H1 (cell line): ENCODE measurements at regions not wholly inside any gene's neighbourhood (a gene's known extent, or its start where the extent isn't known, plus 50 kb on each side); places are given as distances from the start of the nearest gene placed in this dataset.

Experiments used
- CTCF ChIA-PET: fragments of 300-600 bp; sonication (Branson Sonifier 250); formaldehyde crosslinking; loops from one replicate; lab custom pipeline; 2021; ENCODE audit not compliant: partially characterized antibody; lab: Charles Lee
- POLR2A ChIA-PET: fragments of 300-600 bp; sonication (Branson Sonifier 250); formaldehyde crosslinking; loops from one replicate; lab custom pipeline; 2021; ENCODE audit warnings: inconsistent platforms; ENCODE audit not compliant: partially characterized antibody; lab: Charles Lee
- DNase-seq, 2 experiments: peaks; one replicate each; pipeline versions ENCODE4 v3.0.0 to v3.0.0-alpha.2; 2010 to 2022; ENCODE audit warnings: low spot score in 2 of 2, low read depth in 1 of 2, mixed read lengths in 1 of 2
- FAIRE-seq: peaks from 2 replicates; lab custom pipeline; 2011; peaks lifted over from hg19 to GRCh38; lab: Jason Lieb, UNC
- H2AFZ ChIP-seq: 2 replicates; pipeline ENCODE4 v1.8.1; 2012; ENCODE audit warnings: low read length, inconsistent platforms
- H2AK5ac ChIP-seq: 2 replicates; pipeline ENCODE4 v1.6.1; 2013; ENCODE audit warnings: low read depth, low read length
- H2BK120ac ChIP-seq: replicated peaks from 2 replicates; pipeline ENCODE3; 2013; ENCODE audit warnings: low read depth, low read length, inconsistent platforms
- H2BK12ac ChIP-seq: 2 replicates; pipeline ENCODE4 v1.6.1; 2013; ENCODE audit warnings: low read depth, low read length
- H2BK15ac ChIP-seq: 2 replicates; pipeline ENCODE4 v1.6.1; 2013; ENCODE audit warnings: low read length
- H2BK20ac ChIP-seq: 2 replicates; pipeline ENCODE4 v1.6.1; 2013; ENCODE audit warnings: low read length
- H2BK5ac ChIP-seq: 2 replicates; pipeline ENCODE4 v1.6.1; 2013; ENCODE audit warnings: low read depth, low read length
- H3K14ac ChIP-seq: 2 replicates; pipeline ENCODE4 v1.6.1; 2013; ENCODE audit warnings: inconsistent platforms; ENCODE audit not compliant: insufficient read length
- H3K18ac ChIP-seq: 2 replicates; pipeline ENCODE4 v1.6.1; 2013; ENCODE audit warnings: low read length; ENCODE audit errors: extremely low read depth
- H3K23ac ChIP-seq: 2 replicates; pipeline ENCODE4 v1.6.1; 2013; ENCODE audit warnings: inconsistent platforms; ENCODE audit not compliant: insufficient read length
- H3K23me2 ChIP-seq: 2 replicates; pipeline ENCODE4 v1.6.1; 2013; ENCODE audit warnings: low read depth, low read length
- H3K27ac ChIP-seq: 2 replicates; pipeline ENCODE4 v1.6.1; 2011; ENCODE audit warnings: low read depth, low read length, inconsistent platforms
- H3K27me3 ChIP-seq, 4 experiments: replicated peaks in 1 of 4; 1 replicate in 1 of 4; 2 replicates in 3 of 4; pipeline versions ENCODE4 v1.6.1 to v1.8.1; 2011 to 2013; ENCODE audit warnings: low read length in 3 of 4, mild to moderate bottlenecking in 3 of 4, inconsistent platforms in 2 of 4, mixed read lengths in 2 of 4, moderate library complexity in 1 of 4; ENCODE audit not compliant: control insufficient read depth in 3 of 4, insufficient read depth in 3 of 4; ENCODE audit errors: extremely low read depth in 1 of 4
- H3K36me3 ChIP-seq, 4 experiments: 2 replicates each; pipeline versions ENCODE4 v1.6.1 to v1.8.1; 2011 to 2013; ENCODE audit warnings: mild to moderate bottlenecking in 4 of 4, low read length in 3 of 4, moderate library complexity in 2 of 4, control low read depth in 1 of 4, inconsistent platforms in 1 of 4; ENCODE audit not compliant: insufficient read depth in 4 of 4, control insufficient read depth in 2 of 4
- H3K4ac ChIP-seq: replicated peaks from 2 replicates; pipeline ENCODE3; 2013; ENCODE audit warnings: low read length, low read depth, mixed read lengths, inconsistent platforms; ENCODE audit not compliant: insufficient read length
- H3K4me1 ChIP-seq, 4 experiments: replicated peaks in 1 of 4; 1 replicate in 1 of 4; 2 replicates in 3 of 4; pipeline versions ENCODE4 v1.6.1 to v1.8.1; 2011 to 2013; ENCODE audit warnings: low read length in 3 of 4, inconsistent platforms in 2 of 4, mixed read lengths in 1 of 4; ENCODE audit not compliant: insufficient read depth in 4 of 4, control insufficient read depth in 3 of 4
- H3K4me2 ChIP-seq, 2 experiments: 2 replicates each; pipeline versions ENCODE4 v1.6.1 to v1.8.1; 2011 to 2013; ENCODE audit warnings: low read depth in 2 of 2, low read length in 2 of 2, control low read depth in 1 of 2, inconsistent platforms in 1 of 2, mild to moderate bottlenecking in 1 of 2; ENCODE audit not compliant: insufficient read depth in 1 of 2
- H3K4me3 ChIP-seq, 4 experiments: fragments of 200-600, 300-600 bp in 1 of 4; sonication (generic), shearing (Covaris generic), sonication (Bioruptor Twin) in 1 of 4; 2 replicates each; pipeline versions ENCODE4 v1.5.1 to v1.8.1; 2011 to 2016; ENCODE audit warnings: low read length in 4 of 4, low read depth in 3 of 4, control low read depth in 2 of 4, inconsistent platforms in 2 of 4, mild to moderate bottlenecking in 2 of 4, mixed read lengths in 1 of 4, moderate library complexity in 1 of 4; ENCODE audit not compliant: insufficient read depth in 2 of 4; ENCODE audit errors: extremely low read depth in 1 of 4
- H3K56ac ChIP-seq: replicated peaks from 2 replicates; pipeline ENCODE3; 2013; ENCODE audit warnings: low read depth, mild to moderate bottlenecking, mixed read lengths, low read length, inconsistent platforms; ENCODE audit not compliant: insufficient read length
- H3K79me1 ChIP-seq: 2 replicates; pipeline ENCODE4 v1.6.1; 2013; ENCODE audit warnings: low read depth, low read length, control low read depth
- H3K79me2 ChIP-seq, 2 experiments: 2 replicates each; pipeline versions ENCODE4 v1.6.1 to v1.8.1; 2012 to 2013; ENCODE audit warnings: low read length in 2 of 2, mild to moderate bottlenecking in 2 of 2, inconsistent platforms in 1 of 2; ENCODE audit not compliant: insufficient read depth in 2 of 2, control insufficient read depth in 1 of 2
- H3K9ac ChIP-seq, 4 experiments: replicated peaks in 1 of 4; 1 replicate in 1 of 4; 2 replicates in 3 of 4; pipeline versions ENCODE4 v1.6.1 to v1.8.1; 2011 to 2013; ENCODE audit warnings: low read depth in 3 of 4, low read length in 3 of 4, control low read depth in 2 of 4, mild to moderate bottlenecking in 2 of 4, moderate library complexity in 2 of 4, inconsistent platforms in 1 of 4; ENCODE audit errors: extremely low read depth in 1 of 4
- H3K9me3 ChIP-seq, 2 experiments: 2 replicates each; pipeline versions ENCODE4 v1.6.1 to v1.8.1; 2012 to 2013; ENCODE audit warnings: mild to moderate bottlenecking in 2 of 2, moderate library complexity in 2 of 2, control low read depth in 1 of 2, inconsistent platforms in 1 of 2, low read depth in 1 of 2, low read length in 1 of 2, mixed read lengths in 1 of 2; ENCODE audit not compliant: insufficient read depth in 2 of 2
- H4K20me1 ChIP-seq, 2 experiments: replicated peaks in 1 of 2; 2 replicates each; pipeline versions ENCODE3 to v1.8.1; 2011 to 2013; ENCODE audit warnings: inconsistent platforms in 2 of 2, low read length in 2 of 2, mild to moderate bottlenecking in 1 of 2; ENCODE audit not compliant: insufficient read depth in 2 of 2, control insufficient read depth in 1 of 2
- H4K5ac ChIP-seq: 2 replicates; pipeline ENCODE4 v1.6.1; 2013; ENCODE audit warnings: low read length, low read depth, mixed read lengths, inconsistent platforms; ENCODE audit not compliant: insufficient read length
- H4K8ac ChIP-seq: 2 replicates; pipeline ENCODE4 v1.8.0; 2013; ENCODE audit warnings: mild to moderate bottlenecking, moderate library complexity, low read length, inconsistent platforms; ENCODE audit not compliant: insufficient read depth; ENCODE audit errors: extremely low read depth
- H4K91ac ChIP-seq: replicated peaks from 2 replicates; pipeline ENCODE3; 2013; ENCODE audit warnings: low read length, mixed read lengths, inconsistent platforms; ENCODE audit not compliant: insufficient read length
- ASH2L ChIP-seq: fragments of 200-600, 300-600 bp; sonication (generic); IDR thresholded peaks from one replicate; pipeline ENCODE4 v1.7.1; 2017; ENCODE audit warnings: low read length
- CREB1 ChIP-seq: IDR thresholded peaks from 2 replicates; pipeline ENCODE4 v1.6.1; 2012; ENCODE audit warnings: inconsistent platforms
- GABPA ChIP-seq: IDR thresholded peaks from 2 replicates; pipeline ENCODE4 v1.6.1; 2011; ENCODE audit warnings: mild to moderate bottlenecking, low read length, moderate library complexity, borderline replicate concordance; ENCODE audit not compliant: insufficient read depth
- GTF2F1 ChIP-seq: IDR thresholded peaks from 2 replicates; pipeline ENCODE4 v1.6.1; 2012; ENCODE audit warnings: low read depth, low read length, improper control_type of control experiment, borderline replicate concordance
- KDM4A ChIP-seq: IDR thresholded peaks from one replicate; pipeline ENCODE4 v1.7.1; 2012; ENCODE audit warnings: low read depth, mild to moderate bottlenecking, moderate library complexity, low read length, inconsistent platforms; ENCODE audit not compliant: severe bottlenecking
- RNF2 ChIP-seq: fragments of 200-900, 300-1000 bp; sonication (generic); IDR thresholded peaks from 2 replicates; pipeline ENCODE4 v1.7.1; 2016; ENCODE audit warnings: borderline replicate concordance, low read depth, mild to moderate bottlenecking, antibody characterized with exemption, low read length; ENCODE audit not compliant: poor library complexity, severe bottlenecking; ENCODE audit errors: missing control alignments
- TEAD4 ChIP-seq: IDR thresholded peaks from 2 replicates; pipeline ENCODE4 v1.6.1; 2012; ENCODE audit warnings: low read depth, low read length, inconsistent platforms, mixed read lengths
- WGBS, 2 experiments: shearing (Covaris generic) in 1 of 2; methylation state at CpG; one replicate each; pipeline versions ENCODE4 v1.1.6 to v1.1.7; 2013 to 2015; ENCODE audit warnings: low lambda C conversion rate in 2 of 2, mixed read lengths in 2 of 2, inconsistent platforms in 1 of 2, low coverage in 1 of 2, missing lambda C conversion rate in 1 of 2; ENCODE audit not compliant: insufficient replicate concordance in 2 of 2, insufficient coverage in 1 of 2, insufficient read length in 1 of 2; ENCODE audit errors: extremely low coverage in 1 of 2, missing lambda C conversion rate in 1 of 2; 5-methylcytosine and 5-hydroxymethylcytosine counted together

DNA sequence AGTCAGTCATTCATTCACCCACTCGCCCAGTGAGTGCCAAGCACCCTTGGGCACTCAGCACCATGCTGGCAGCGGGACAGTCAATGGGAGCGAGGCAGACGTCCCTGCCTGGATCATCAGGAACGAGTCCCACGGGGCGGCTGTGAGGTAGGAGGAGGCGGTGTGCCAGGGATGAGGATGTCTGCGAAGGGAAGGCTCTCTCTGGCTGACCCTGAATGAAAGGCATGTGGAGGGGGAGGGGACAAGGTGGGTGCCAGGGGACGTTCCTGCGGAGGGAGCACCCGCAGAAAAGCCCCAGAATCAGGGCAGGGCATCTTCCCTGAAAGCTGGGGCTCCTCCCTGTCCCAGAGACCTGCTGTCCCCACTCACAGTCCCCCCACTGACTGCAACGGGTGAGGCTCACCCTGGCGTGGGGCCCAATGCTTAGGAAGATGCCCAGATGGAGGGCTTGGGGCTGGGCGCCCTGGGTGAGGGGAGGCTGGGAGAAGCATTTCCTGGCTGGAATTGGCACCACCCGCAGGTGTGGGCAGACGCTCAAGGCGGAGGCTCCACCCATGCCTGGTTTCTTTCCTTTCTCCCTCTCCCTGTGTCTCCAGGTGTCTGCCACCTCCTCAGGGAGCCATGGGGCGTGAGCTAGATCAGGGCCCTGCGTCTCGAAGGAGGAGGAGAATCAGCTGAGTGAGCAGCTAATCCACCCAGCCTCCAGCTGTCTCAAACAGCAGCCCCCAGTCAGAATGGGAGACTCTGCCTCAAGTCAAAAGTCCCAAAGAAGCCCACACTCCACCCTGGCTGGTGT, 179.0 kb upstream of the PPP1R26 start:
- Histone ChIP-seq H4K5ac (no peak overlapping the region), H3K56ac (no peak overlapping the region), H2BK12ac (no peak overlapping the region), H3K14ac (no peak overlapping the region), H2BK20ac (peak overlapping the region; percentile 21; the same call in 1 of the 2 replicates), H4K20me1 (peaks cover 0 to 3% of the 10 kb centered on the region in 2 experiments), H3K18ac (no peak overlapping the region; the same call in 1 of the 2 replicates), H3K4me3 (no peak overlapping the region), H3K36me3 (no peaks in the 10 kb centered on the region), H3K9ac (no peak overlapping the region), H2BK120ac (peak overlapping the region; percentile 47), H3K79me2 (no peaks in the 10 kb centered on the region), H3K4me1 (peaks cover 1 to 12% (median 9%) of the 10 kb centered on the region in 4 experiments; a peak in 5 of 7 replicates), H3K9me3 (no peaks in the 10 kb centered on the region), H3K4me2 (no peak overlapping the region), H3K27me3 (no peaks in the 10 kb centered on the region), H2AK5ac (no peak overlapping the region), H2AFZ (no peak overlapping the region), H4K91ac (peak overlapping the region; percentile 82), H3K4ac (peak overlapping the region; percentile 6), H3K79me1 (no peaks in the 10 kb centered on the region), H3K27ac (no peak overlapping the region), H3K23ac (no peak overlapping the region), H2BK15ac (0 out of 2 replicates have a peak overlapping the region, but pooled peaks have one; percentile 12), H4K8ac (peak overlapping the region; percentile 81), H3K23me2 (peaks cover 9% of the 10 kb centered on the region; the same call in 1 of the 2 replicates), H2BK5ac (no peak overlapping the region)
- TF ChIP-seq RNF2 (no peak), GTF2F1 (no peak), ASH2L (no peak), GABPA (0 out of 2 replicates have a peak, but pooled peaks have one; percentile 12), CREB1 (no peak), KDM4A (no peak), TEAD4 (no peak)
- ChIA-PET POLR2A (no interaction called here), CTCF (interaction anchor here (0.6 to 1.5 kb wide), 6 partner anchors 10 to 1104 kb away, joined by 3 to 6 read pairs (median 4); no protein-coding TSS in a partner anchor)
- 89% methylated on average over 17 of the region's 21 CpGs; no CpG with 5 or more reads in 1 of the 2 experiments for WGBS, 2 experiments
- FAIRE-seq (no peak), DNase-seq (peak in 1 of 2 experiments; percentile 43)
